Glomerular visceral epithelial cell (primary cell): ENCODE measurements at regions not wholly inside any gene's neighbourhood (a gene's known extent, or its start where the extent isn't known, plus 50 kb on each side); places are given as distances from the start of the nearest gene placed in this dataset.

Experiments used
- DNase-seq: peaks from one replicate; pipeline ENCODE4 v3.0.0-alpha.2; 2016; ENCODE audit errors: extremely low spot score

DNA sequence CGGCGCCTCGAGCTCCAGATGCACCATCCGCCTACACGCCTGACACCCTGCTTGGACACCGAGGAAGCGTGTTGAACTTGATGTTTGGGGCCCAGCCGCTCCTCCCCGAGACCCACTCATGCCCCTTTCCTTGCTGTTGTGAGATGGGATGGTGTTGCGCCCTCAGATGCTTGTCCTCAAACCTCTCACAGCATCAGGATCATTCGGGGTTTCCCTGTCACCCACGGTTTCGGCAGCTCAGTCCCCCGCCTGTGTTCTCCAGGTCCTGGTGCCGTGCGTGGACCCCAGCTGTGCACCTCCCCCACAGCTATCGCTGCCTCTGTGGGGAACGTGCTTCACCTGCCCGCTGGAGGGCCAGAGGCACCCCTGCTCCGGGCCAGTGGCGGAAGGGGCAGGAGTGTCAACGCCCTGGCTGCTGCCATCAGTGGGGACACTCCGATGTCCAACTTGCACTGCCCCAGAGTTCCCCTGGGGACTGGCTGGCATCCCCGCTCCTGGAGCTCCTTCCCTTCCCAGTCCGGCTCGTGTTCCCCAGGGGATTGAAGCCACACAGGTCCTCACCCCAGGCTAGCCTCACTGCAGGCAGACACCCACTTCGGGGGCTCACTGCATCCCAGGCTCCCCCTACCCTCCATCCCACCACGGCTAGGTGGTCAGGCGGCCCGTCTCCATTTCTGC, 82.3 kb upstream of the ADRA2C start:
- no peak for DNase-seq

DNA sequence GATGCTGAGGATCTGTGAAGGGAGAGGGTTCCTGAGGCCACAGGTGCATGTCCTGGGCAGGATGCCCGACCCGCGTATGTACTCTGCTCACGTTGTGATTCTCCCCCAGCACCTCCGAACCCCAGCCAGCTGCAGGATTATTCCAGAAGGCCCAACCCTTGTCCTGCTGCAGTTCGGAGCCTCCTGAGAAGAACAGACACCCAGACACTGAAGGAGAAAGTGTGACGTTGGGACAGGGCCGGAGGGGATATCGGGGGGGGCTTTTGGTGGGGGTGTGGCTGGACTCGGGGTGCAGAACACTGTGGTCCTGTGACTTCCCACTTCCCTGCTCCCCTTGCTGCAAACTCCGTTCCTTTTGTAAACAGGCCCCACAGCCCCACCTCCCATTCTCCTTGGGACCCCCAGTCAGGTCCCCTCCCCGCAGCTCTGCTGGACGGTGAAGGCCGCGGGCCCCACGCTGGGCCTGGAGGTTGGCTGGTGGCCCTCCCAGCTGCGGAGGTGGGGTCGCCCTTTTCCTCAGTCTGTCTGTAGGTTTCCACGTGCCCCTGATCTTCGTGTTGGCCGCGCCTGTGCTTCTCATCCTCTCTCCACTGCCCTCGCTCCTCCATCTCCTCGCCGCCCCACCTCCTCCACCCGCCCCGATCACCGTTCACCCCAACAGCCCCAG, 83.0 kb upstream of the ADRA2C start:
- no peak for DNase-seq

DNA sequence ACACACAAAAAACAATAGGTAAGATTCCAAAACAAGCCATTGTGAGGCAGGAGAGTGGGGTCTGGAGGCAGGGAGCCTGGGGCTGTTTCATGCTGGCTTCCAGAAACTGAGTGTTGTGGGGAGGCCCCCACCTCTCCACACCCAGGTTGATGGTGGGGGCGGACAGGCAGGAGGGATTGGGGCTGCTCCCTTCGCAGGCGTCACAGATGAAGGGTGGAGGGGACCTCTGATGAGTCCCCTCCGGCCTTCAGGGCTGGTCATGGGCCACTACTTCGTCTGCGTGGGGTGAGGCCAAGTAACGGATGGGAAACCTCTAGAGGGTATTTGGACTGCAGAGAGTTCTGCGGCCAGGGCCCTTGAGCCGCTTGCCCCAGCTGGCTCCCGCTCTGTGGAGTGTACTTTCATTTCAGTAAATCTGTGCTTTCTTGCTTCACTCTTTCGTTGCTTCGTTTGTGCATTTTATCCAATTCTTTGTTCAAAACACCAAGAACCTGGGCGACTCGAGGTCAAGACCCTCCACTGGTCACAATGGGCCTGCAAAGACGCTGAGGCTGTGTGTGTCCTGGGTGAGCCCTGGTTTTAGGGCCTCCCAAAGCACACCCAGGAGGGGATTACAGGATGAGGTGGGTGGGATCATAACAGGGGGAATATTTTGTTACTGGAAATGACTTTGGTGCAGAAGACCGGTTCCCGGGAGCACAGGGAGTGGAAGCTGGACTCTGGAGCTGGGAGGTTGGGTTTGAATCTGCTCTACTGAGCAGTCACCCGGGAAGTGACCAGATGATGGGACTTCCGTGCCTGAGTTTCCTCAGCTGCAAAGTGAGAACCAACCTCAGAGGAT, 83.7 kb upstream of the ADRA2C start:
- no peak for DNase-seq

DNA sequence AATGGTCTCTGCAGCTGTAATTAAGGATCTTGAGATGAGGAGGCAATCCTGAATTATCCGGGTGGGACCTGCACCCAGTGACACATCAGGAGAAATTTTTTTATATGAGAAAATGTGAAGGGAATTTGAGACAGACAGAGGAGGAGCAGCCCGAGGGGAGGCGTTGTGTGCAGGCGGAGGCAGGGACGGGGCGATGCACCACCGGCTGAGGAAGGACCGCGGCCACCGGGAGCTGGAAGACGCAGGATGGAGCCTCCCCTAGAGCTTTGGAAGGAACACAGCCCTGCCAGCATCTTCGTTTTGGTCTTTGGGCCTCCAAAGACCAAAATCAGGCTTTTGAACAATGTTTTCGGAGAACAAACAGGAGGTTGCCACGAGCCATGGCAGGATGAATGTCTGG, 85.0 kb upstream of the ADRA2C start:
- no peak for DNase-seq

DNA sequence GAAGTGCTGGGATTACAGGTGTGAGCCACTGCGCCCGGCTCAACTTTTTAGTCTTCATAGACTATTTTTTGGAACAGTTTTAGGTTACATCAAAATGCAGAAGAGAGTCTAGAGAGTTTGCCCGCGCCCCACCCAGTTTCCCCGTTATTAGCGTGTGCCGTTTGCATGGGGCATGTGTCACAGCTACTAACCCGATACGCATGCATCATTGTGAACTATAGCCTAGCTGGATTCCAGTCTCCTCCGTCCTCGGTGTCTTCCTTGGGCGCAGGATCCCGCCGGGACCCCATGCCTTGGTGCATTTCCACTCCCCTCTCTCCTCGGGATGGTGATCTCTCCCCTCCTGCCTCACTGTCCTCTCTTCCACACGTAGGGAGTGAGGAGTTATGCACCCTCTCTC, 85.5 kb upstream of the ADRA2C start:
- no peak for DNase-seq

DNA sequence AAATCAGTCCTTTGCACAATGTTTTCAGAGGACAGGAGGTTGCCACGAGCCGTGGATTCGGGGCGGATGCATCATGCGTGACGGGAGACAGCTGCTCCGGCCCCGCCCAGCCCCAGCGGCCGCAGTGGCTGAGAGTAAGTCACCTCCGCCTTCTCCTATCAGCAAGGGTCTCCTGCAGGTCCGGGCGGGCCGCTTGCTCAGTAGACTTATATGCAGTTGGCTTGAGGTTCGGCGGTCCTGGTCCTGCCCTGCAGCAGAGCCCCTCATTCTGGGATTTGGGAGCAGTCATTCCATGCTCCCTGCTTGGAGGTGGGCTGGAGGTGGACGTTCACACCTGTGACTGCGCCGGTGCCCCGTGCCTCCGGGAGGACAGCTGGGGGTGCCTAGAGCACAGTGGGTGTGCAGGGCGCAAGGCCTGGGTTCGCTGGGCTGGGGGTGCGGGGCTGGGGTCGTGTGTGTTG, 86.3 kb upstream of the ADRA2C start:
- DNase-seq, result peak; percentile 8

DNA sequence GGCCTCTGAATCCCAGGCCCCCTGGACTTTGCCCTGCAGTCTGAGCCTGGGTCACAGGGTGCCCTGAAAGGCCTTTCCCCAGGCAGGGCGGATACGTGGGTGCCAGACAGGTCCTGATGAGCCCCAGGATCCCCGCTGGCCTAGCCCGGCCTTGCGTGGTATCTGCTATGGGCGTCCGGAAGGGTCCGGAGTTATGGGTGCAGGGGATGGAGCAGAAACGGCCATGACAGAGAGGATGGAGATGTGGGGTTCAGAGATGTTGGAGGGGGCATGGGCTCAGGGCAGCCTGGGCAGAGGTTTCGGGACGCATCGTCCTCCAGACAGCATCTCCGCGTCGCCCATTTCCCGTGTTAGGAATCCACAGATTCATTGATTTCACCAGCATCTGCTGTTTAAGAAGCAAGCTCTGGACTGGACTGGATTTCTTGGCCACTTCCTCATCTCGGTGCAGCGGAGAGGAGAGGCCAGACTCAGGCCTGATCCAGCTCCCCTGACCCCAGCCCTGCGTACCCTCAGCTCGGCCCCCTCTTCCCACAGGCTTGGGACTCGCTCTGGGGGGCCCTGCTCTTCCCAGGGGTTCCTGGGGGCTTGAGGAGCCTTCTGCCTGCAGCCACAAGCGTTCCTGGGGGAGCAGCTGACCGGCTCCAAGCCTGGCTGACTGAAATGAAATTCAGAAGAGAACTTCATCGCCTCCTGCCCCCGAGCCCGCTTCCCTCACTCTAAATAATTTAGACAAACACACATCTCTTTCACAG, 86.9 kb upstream of the ADRA2C start:
- no peak for DNase-seq

DNA sequence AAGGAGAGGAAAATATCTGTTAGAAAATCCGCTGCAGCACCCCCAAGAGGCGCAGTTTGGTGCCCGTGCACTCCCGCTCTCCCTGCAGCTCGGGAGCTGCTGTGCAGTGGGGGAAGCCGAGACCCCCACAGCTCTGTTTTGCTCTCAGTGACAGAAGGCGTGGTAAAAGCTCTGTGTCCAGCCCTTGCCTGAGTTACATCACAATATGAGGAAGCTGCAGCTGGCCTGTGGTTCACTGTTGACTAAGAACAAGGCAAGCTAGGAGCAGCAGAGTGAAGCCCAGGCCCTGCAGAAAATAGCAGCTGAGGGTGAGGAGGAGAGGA, 88.5 kb upstream of the ADRA2C start:
- no peak for DNase-seq

DNA sequence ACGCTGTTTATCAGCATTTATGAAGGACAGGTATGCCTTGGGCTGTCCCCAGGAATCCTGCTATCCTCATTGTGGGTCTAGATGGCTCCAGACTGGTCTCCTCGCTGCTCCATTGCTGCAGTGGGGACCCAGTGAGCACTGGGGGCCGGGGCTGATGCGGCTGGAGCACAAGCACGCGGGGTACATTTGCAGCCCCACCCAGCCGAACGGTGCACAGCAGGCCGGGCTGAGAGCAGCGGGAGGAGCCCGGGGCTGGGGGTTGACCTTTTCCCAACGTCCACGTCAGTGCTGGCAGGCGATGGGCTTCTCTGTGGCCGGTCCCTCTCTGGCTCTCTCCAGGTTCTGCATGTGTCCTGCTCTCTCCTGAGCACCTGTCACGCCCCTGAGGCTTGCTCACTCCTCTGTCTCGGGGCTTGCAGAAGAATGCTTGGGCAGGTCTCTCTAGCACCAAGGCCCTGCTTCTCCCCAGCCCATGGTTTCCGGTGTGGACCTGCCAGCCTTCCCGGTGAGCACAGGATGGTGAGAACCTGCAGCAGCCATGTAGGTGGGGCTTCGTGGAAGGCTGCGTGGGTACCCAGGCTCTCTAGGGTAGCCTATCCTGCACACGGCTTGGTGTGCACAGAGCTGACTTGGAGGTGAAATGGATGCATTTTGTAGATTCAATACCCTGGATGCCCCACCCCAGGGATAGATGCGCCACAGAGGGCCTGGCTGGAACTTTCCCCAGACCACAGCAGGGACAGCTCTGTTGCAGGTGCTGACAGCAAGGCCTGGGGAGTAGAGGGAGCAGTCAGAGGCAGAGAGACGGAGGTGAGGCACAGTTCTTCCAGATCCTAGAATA, 89.1 kb upstream of the ADRA2C start:
- DNase-seq, result no peak

DNA sequence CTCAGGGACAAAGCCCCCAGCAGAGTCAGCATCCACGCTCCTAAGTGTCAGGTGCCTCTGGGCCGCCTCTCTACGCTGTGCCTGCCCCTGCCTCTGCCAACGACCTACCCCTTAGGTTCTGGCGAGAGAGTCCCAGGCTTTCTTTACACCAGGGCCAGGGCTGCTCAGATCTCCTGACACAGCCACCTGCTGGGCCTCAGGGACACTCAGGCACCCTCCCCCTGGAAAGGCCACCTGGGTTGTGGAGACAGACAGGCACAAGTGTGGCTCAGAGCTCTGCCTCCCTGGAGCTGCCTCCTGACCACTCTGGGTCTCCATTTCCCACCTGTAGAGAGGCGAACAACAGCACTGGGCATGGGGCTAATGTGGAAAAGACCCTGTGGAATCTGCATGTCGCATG, 90.0 kb upstream of the ADRA2C start:
- no peak for DNase-seq

DNA sequence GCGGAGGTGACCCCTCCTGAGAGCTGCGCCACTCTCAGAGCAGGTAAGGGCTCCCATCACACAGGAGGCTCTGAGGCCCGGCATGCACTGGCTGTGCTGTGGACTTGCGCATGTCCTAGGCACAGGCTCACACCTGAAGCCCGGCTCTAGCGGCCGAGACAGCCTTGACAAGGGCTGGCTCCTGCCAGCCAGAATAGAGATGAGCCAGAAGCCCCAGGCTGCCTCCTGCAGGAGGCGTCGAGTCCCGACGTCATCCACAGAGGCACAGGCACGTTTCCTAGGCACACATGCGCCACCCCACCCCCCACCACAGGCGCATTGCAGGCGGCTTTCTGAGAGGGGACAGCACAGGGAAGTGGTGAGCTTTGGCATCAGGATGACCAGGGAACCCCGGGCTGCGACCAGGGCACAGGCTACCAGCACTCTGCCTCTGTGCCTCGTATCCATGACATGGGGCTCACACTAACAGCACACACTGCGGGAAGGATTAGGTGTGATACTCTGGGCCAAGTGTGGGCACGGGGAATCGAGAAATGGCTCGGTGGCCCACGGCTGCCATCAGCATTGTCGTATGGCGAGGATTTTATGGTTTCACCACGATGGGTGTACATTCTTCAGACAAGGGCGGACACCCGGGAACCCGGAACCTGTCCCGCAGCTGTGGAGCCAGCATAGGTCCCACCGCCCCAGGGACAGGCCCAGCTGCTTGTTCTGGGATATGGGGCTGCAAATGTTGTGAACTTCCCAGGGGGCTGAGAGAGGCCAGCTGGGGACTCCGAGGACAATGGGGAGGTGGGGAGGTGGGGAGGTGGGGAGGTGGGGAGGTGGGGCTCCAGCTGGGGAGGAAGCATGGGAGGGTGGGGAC, 90.7 kb upstream of the ADRA2C start:
- DNase-seq, result no peak

DNA sequence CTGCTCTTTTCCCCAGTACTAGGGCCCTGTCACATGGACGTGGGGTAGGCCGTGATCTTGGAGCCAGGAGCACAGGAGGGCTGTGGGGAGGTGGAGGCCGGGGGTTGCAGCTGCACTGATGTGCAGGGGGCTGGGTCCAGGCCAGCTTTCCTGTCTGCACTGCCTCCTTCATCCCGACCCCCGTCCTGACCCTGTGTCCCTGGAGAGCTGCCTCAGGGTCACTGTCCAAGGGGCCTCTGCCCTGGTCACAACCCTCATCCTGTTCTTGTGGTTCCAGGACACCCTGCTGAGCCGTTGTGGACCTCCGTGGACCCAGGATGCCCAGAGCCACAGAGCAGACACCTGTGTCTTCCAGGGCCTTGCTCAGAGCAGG, 91.7 kb upstream of the ADRA2C start:
- DNase-seq, result no peak

DNA sequence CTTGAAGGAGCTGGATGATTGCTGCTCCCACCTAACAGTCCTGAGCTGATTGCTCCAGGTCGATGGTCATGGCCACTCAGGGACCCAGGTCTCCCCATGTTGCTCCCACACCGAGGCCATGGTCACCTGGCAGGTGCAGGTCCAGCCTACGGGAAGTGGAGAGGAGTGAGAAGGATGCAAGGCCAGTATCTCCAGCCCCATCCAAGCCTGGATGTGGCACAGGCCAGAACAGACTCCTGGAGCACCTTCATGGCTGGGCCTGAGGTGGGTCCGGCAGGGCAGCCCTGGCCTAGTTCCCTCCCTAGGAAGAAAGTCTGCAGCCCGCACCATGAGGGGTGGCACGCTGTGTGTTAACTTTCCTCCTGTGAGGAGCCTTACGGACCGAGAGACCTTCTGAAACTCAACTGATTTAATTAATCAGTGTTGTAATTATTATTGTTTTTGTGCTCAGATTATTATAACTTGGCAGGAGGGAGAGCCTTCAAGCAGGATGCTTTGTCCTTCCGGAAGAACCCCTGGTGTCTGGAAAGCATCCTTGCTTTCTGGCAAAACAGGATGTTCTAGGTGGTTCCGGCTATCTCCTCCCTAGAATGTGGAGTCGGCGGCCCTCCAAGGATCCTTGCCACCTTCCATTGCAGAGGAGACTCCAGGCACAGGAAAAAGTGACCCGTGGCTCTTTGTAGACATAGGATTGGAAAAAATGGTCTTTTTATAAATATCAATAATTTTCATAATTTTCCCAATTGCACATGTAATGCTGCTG, 92.3 kb upstream of the ADRA2C start:
- no peak for DNase-seq

DNA sequence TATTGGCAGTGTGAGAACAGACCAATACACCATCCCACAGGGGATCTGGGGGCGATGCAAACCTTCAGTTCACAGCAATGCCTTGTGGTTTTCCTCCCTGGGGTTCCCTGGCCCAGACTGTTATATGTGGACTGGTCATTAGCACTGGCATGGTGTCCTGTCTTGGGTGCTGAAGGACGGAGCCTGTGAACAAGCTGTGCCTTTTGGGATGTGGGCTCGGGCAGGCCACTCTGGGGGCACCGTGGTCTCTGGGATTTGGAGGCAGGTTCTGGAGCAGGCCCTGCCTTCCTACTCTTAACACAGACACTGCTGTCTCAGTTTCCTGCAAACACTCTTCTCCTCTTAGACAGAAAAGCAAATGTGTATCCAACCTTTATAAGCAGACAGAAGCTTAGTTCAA, 93.0 kb upstream of the ADRA2C start:
- no peak for DNase-seq

DNA sequence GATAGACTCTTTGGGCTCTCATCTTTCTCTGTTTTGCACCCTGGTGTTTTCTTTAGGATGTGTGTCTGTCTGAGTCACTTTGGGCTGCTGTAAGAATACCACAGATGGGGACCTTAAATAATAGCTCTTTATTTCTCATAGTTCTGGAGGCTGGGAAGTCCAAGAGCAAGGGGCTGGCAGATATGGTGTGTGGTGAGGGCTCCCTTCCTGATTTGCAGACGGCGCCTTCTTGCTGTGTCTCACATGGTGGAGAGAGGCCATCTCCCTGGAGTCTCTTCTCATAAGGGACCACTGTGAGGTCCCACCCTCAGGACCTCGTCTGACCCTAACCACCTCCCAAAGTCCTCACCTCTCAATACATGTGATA, 93.7 kb upstream of the ADRA2C start:
- DNase-seq, result no peak

DNA sequence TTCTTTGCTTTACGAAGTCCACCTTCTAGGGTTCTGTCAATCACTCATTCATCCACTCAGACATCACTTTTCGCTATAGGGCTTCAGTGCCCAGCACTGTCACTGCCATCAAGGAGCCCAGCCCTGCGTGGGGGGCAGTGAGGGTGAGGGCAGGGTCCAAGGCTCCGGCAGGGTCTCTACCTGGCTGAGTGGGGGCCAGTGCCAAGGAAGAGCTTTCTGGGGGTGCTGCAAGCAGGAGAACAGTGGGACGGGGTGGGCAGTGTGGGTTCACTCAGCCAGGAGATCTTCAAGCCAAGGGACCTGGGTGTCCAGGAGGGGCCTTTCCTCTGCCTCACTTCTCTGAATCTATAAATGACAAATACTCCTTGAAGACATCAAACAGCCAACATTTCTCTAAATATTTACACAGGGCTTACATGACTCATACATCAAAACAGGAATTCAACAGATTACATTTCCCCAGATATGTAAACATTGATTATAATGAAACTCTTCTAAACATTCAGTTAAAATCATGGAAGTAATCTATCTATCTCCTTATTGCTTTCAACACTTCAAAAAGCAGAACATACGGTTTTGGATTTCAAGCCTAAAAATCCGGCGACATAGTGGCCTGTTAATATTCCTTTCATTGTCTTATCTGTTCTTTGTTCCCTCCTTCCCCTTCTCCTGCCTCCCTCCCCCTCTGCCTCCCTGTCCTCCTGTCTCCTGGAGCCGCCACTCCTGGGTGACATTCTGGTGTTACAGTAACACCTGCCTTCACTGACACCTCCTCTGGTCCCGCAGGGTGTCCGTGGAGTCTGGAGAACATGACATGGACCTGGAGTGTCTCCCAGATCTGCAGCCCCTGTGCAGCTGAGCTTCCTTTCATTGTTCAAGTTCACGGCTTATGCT, 94.4 kb upstream of the ADRA2C start:
- DNase-seq, result no peak

DNA sequence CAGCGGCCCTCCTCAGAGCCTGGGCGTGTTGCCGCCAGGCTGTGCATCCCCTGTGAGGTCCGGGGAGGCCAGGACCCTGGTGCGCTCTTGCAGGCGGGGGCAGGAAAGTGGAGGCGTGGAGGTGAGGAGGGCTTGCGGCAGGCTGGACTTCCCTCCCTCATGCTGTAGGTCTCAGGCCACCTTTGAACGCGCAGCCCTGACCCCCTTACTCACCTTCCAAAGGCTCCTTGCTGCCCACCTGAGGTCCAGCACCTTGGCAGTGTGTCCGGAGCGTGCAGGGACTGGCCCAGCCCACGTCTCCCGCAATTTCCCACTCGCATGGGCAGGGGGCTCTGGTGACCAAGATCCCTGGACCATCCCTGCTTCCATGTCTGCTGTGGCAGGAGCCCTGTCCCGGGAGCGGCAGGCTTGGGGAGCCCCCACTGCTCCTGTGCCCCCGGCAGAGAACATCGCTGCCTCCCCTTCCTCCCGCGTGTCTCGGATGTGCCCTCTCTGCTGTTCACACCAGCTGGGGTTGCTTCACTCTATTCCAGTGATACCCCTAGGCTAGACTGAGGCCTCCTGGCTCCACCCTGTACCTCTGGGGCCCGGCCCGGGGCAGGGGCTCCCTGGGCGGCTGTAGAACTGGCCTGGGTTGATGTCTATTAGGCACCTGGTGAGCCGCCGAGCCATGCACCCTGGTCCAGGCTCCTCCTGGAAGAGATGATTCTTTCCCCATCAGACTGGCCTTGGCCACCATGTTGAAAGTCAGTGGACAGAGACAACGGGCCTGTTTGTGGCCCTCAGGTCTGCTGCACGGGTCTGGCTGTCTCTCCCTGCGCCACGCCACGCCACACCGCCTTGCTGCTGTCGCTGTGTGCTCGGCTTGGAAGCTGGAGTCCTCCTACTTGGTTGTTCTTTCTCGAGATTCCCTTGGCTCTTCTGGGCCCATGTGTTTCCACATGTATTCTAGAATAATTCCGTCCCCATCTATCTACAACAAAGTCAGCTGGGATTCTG, 95.4 kb upstream of the ADRA2C start:
- no peak for DNase-seq
